Loucy (cell line): ENCODE measurements at regions not wholly inside any gene's neighbourhood (a gene's known extent, or its start where the extent isn't known, plus 50 kb on each side); places are given as distances from the start of the nearest gene placed in this dataset.

ENCODE experiments used
- H2AFZ ChIP-seq: fragments of 200-600 bp; sonication (generic); 2 replicates; pipeline ENCODE4 v1.6.0; 2016; ENCODE audit warnings: antibody characterized with exemption, mild to moderate bottlenecking, low read length, moderate library complexity
- H3F3A ChIP-seq: fragments of 200-600 bp; 2 replicates; pipeline ENCODE4 v1.6.0; 2016; ENCODE audit warnings: antibody characterized with exemption, low read depth, mild to moderate bottlenecking
- H3K27me3 ChIP-seq: fragments of 200-600 bp; sonication (generic); 2 replicates; pipeline ENCODE4 v1.6.1; 2014; ENCODE audit warnings: low read length, mild to moderate bottlenecking; ENCODE audit not compliant: insufficient read depth, poor library complexity, severe bottlenecking
- H3K36me3 ChIP-seq: fragments of 200-600 bp; sonication (generic); 2 replicates; pipeline ENCODE4 v1.6.1; 2016; ENCODE audit warnings: low read length; ENCODE audit not compliant: insufficient read depth
- H3K4me1 ChIP-seq: fragments of 200-600 bp; sonication (generic); 2 replicates; pipeline ENCODE4 v1.5.1; 2014; ENCODE audit warnings: low read length, mild to moderate bottlenecking; ENCODE audit not compliant: insufficient read depth, poor library complexity, severe bottlenecking
- H3K4me2 ChIP-seq: fragments of 200-600 bp; sonication (generic); 2 replicates; pipeline ENCODE4 v1.6.0; 2014; ENCODE audit warnings: antibody characterized with exemption, low read length, low read depth, mild to moderate bottlenecking; ENCODE audit not compliant: poor library complexity, severe bottlenecking
- H3K4me3 ChIP-seq: fragments of 200-600 bp; sonication (generic); 2 replicates; pipeline ENCODE4 v1.5.1; 2014; ENCODE audit warnings: low read length, mild to moderate bottlenecking, mixed read lengths; ENCODE audit not compliant: poor library complexity, severe bottlenecking
- H3K79me2 ChIP-seq: fragments of 200-600 bp; sonication (generic); 2 replicates; pipeline ENCODE4 v1.6.1; 2014; ENCODE audit warnings: low read length; ENCODE audit not compliant: insufficient read depth
- H3K9ac ChIP-seq: fragments of 200-600 bp; sonication (generic); 2 replicates; pipeline ENCODE4 v1.6.0; 2014; ENCODE audit warnings: mild to moderate bottlenecking, low read depth, low read length, moderate library complexity; ENCODE audit not compliant: poor library complexity, severe bottlenecking
- H3K9me2 ChIP-seq: fragments of 200-600 bp; sonication (generic); replicated peaks from 2 replicates; pipeline ENCODE4 v1.6.1; 2016; ENCODE audit warnings: low read depth, low read length, mixed read lengths
- H3K9me3 ChIP-seq: fragments of 200-600 bp; sonication (generic); 2 replicates; pipeline ENCODE4 v1.6.1; 2014; ENCODE audit warnings: mild to moderate bottlenecking, antibody characterized with exemption, low read length, low read depth; ENCODE audit not compliant: insufficient read depth
- H4K20me1 ChIP-seq: fragments of 200-600 bp; sonication (generic); 2 replicates; pipeline ENCODE4 v1.6.0; 2014; ENCODE audit warnings: antibody characterized with exemption, low read length, mild to moderate bottlenecking; ENCODE audit not compliant: insufficient read depth, poor library complexity, severe bottlenecking
- EZH2phosphoT487 ChIP-seq: fragments of 200-600 bp; IDR thresholded peaks from 2 replicates; pipeline ENCODE4 v1.6.1; 2018; ENCODE audit warnings: antibody characterized with exemption, mild to moderate bottlenecking, moderate library complexity, borderline replicate concordance
- TF ChIP-seq, protein P1 (sequence below): fragments of 200-600 bp; sonication (generic); conservative IDR thresholded peaks from 2 replicates; pipeline ENCODE4 v1.5.1; 2014; ENCODE audit warnings: mild to moderate bottlenecking, antibody characterized with exemption, low read length

DNA sequence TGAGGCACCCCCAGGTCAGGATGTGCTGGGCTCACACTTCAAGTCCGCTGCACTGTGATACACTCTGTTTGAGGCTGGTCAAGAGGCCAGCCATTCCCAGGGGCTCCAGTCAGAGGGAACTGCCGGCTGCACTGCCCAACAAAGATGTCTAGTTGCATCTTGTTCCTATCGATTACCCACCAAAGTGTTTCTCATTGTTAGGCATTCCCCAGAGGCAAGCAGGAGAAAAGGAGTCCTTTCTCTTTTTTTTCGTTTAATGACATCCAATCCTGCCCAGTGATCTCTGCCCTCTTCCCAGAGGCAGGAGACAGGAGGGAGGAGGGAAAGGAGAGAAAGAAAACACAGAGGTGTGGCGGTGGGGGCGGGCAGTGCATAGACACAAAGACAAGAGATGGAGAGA, 150.4 kb downstream of the OMA1 start:
- no peaks in the 10 kb centered on the region for H4K20me1 ChIP-seq
- H3K9me2 ChIP-seq, result no peaks in the 10 kb centered on the region
- peak overlapping the region; percentile 52 for H3K9ac ChIP-seq
- no peaks in the 10 kb centered on the region for H3K9me3 ChIP-seq
- peaks cover 68% of the 10 kb centered on the region for H3K4me1 ChIP-seq
- H3K4me2 ChIP-seq, result no peak overlapping the region
- H2AFZ ChIP-seq, result no peak overlapping the region
- H3K27me3 ChIP-seq, result no peaks in the 10 kb centered on the region
- TF ChIP-seq, protein P1, sequence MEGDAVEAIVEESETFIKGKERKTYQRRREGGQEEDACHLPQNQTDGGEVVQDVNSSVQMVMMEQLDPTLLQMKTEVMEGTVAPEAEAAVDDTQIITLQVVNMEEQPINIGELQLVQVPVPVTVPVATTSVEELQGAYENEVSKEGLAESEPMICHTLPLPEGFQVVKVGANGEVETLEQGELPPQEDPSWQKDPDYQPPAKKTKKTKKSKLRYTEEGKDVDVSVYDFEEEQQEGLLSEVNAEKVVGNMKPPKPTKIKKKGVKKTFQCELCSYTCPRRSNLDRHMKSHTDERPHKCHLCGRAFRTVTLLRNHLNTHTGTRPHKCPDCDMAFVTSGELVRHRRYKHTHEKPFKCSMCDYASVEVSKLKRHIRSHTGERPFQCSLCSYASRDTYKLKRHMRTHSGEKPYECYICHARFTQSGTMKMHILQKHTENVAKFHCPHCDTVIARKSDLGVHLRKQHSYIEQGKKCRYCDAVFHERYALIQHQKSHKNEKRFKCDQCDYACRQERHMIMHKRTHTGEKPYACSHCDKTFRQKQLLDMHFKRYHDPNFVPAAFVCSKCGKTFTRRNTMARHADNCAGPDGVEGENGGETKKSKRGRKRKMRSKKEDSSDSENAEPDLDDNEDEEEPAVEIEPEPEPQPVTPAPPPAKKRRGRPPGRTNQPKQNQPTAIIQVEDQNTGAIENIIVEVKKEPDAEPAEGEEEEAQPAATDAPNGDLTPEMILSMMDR, result no peak
- TF ChIP-seq EZH2phosphoT487, result no peak
- peaks cover 22% of the 10 kb centered on the region for H3F3A ChIP-seq
- H3K36me3 ChIP-seq, result no peaks in the 10 kb centered on the region
- H3K4me3 ChIP-seq, result no peak overlapping the region
- H3K79me2 ChIP-seq, result no peaks in the 10 kb centered on the region

DNA sequence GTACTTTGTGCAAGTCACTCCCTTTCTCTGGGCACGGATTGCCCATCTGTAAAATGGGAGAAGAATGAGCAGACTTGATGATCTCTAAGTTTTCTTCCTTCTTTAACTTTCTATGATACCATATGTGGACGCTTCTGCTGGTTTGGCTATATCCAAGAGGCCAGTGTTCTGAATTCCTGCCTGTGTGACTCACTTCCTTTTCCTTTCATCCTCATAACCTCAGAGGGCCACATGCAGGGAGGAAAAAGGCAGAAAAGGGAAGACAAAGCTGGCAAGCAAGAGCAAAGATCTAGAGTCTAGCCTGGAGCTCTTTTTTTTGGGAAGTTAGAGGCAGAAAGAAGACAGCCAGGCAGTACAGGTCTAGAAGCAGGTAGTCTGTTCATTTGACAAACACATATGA, 151.2 kb downstream of the OMA1 start:
- no peaks in the 10 kb centered on the region for H3K79me2 ChIP-seq
- H2AFZ ChIP-seq, result 0 out of 2 replicates have a peak overlapping the region, but pooled peaks have one; percentile 14
- H3K36me3 ChIP-seq, result no peaks in the 10 kb centered on the region
- H3K27me3 ChIP-seq, result no peaks in the 10 kb centered on the region
- H3F3A ChIP-seq, result peaks cover 23% of the 10 kb centered on the region
- peak overlapping the region; percentile 52 for H3K9ac ChIP-seq
- H4K20me1 ChIP-seq, result no peaks in the 10 kb centered on the region
- H3K9me2 ChIP-seq, result no peaks in the 10 kb centered on the region
- TF ChIP-seq EZH2phosphoT487, result no peak
- TF ChIP-seq, protein P1, result no peak
- H3K9me3 ChIP-seq, result no peaks in the 10 kb centered on the region
- H3K4me2 ChIP-seq, result peak overlapping the region; percentile 38
- H3K4me3 ChIP-seq, result no peak overlapping the region
- H3K4me1 ChIP-seq, result peaks cover 76% of the 10 kb centered on the region

DNA sequence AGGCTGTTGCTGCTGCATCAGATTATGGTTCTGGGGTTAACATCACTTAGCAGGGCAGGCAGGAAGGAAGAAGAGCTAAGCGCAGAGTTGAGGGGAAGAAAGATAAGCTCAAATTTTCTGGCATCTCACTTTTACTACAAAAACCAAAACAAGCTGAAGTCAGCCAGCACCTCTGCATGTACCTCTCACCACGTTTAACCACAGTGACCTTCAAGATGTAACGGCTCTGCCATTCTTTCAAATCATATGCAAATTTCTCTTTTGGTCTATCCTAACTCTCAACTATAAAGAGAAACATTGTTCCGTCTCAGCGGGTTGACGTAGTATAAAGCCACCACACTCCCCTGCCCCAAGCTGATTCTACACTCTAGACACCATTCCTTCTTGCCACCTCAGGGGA, 154.4 kb downstream of the OMA1 start:
- H3K9me2 ChIP-seq, result no peaks in the 10 kb centered on the region
- H2AFZ ChIP-seq, result peak overlapping the region; percentile 72
- TF ChIP-seq, protein P1, result no peak
- no peak for TF ChIP-seq EZH2phosphoT487
- peak overlapping the region; percentile 87 for H3K9ac ChIP-seq
- peaks cover 23% of the 10 kb centered on the region for H3F3A ChIP-seq
- no peaks in the 10 kb centered on the region for H3K36me3 ChIP-seq
- peak overlapping the region; percentile 99 for H3K4me2 ChIP-seq
- no peaks in the 10 kb centered on the region for H3K79me2 ChIP-seq
- H3K4me1 ChIP-seq, result peaks cover 77% of the 10 kb centered on the region
- H3K9me3 ChIP-seq, result no peaks in the 10 kb centered on the region
- H3K4me3 ChIP-seq, result peak overlapping the region; percentile 72
- H3K27me3 ChIP-seq, result no peaks in the 10 kb centered on the region
- H4K20me1 ChIP-seq, result no peaks in the 10 kb centered on the region
